HEK293T (cell line): ENCODE measurements at regions not wholly inside any gene's neighbourhood (a gene's known extent, or its start where the extent isn't known, plus 50 kb on each side); places are given as distances from the start of the nearest gene placed in this dataset.

Experiments
- CTCF ChIA-PET: fragments of 350-600 bp; formaldehyde crosslinking; extraction: SDS; loops from one replicate; lab custom pipeline; 2021; ENCODE audit warnings: antibody characterized with exemption, inconsistent platforms; lab: Yijun Ruan, JAX
- POLR2A ChIA-PET: fragments of 350-600 bp; formaldehyde crosslinking; extraction: SDS; loops from one replicate; lab custom pipeline; 2020; ENCODE audit warnings: antibody characterized with exemption, inconsistent platforms; lab: Yijun Ruan, JAX
- DNase-seq: peaks from one replicate; pipeline ENCODE4 v3.0.0; 2012; ENCODE audit warnings: mixed read lengths; ENCODE audit errors: extremely low spot score
- ARNT ChIP-seq: fragments of 450-650 bp; IDR thresholded peaks from 2 replicates; pipeline ENCODE4 v1.6.1; 2017; ENCODE audit warnings: mild to moderate bottlenecking
- BHLHE40 ChIP-seq: fragments of 450-650 bp; IDR thresholded peaks from 2 replicates; pipeline ENCODE4 v1.6.1; 2016; ENCODE audit warnings: mild to moderate bottlenecking, moderate library complexity, borderline replicate concordance
- CTBP1 ChIP-seq: fragments of 450-650 bp; IDR thresholded peaks from 2 replicates; pipeline ENCODE4 v1.6.1; 2016; ENCODE audit warnings: borderline replicate concordance
- ELF4 ChIP-seq: fragments of 450-650 bp; IDR thresholded peaks from 2 replicates; pipeline ENCODE4 v1.6.1; 2017; ENCODE audit warnings: antibody characterized with exemption
- FOXA1 ChIP-seq: fragments of 450-650 bp; IDR thresholded peaks from 2 replicates; pipeline ENCODE4 v1.6.1; 2016; ENCODE audit warnings: mild to moderate bottlenecking
- FOXK2 ChIP-seq: fragments of 450-650 bp; IDR thresholded peaks from 2 replicates; pipeline ENCODE4 v1.6.1; 2016; ENCODE audit warnings: mild to moderate bottlenecking
- FOXM1 ChIP-seq: fragments of 450-650 bp; IDR thresholded peaks from 2 replicates; pipeline ENCODE4 v1.6.1; 2017; ENCODE audit warnings: mild to moderate bottlenecking, borderline replicate concordance
- HDGF ChIP-seq: fragments of 450-650 bp; IDR thresholded peaks from 2 replicates; pipeline ENCODE4 v1.6.1; 2017; ENCODE audit warnings: antibody characterized with exemption, borderline replicate concordance
- L3MBTL2 ChIP-seq: fragments of 450-650 bp; conservative IDR thresholded peaks from 2 replicates; pipeline ENCODE4 v1.6.1; 2016; ENCODE audit warnings: mild to moderate bottlenecking
- LEF1 ChIP-seq: fragments of 450-650 bp; IDR thresholded peaks from 2 replicates; pipeline ENCODE4 v1.6.1; 2017; ENCODE audit warnings: mild to moderate bottlenecking, borderline replicate concordance
- NFRKB ChIP-seq: fragments of 450-650 bp; IDR thresholded peaks from 2 replicates; pipeline ENCODE4 v1.6.1; 2016; ENCODE audit warnings: mild to moderate bottlenecking, moderate library complexity
- PKNOX1 ChIP-seq: fragments of 450-650 bp; IDR thresholded peaks from 2 replicates; pipeline ENCODE4 v1.6.1; 2016
- SP1 ChIP-seq: fragments of 450-650 bp; IDR thresholded peaks from 2 replicates; pipeline ENCODE4 v1.6.1; 2017
- SUZ12 ChIP-seq: fragments of 450-650 bp; IDR thresholded peaks from 2 replicates; pipeline ENCODE4 v1.6.1; 2016; ENCODE audit warnings: mild to moderate bottlenecking
- TARDBP ChIP-seq: fragments of 450-650 bp; IDR thresholded peaks from 2 replicates; pipeline ENCODE4 v1.6.1; 2016
- ZNF384 ChIP-seq: fragments of 450-650 bp; IDR thresholded peaks from 2 replicates; pipeline ENCODE4 v1.6.1; 2016

- TF ChIP-seq ELF4 (no peak), FOXK2 (no peak), ARNT (no peak), NFRKB (no peak), SP1 (no peak), FOXM1 (no peak), BHLHE40 (no peak), HDGF (no peak), ZNF384 (no peak)
- no peak for DNase-seq
- ChIA-PET CTCF (no interaction called here), POLR2A (no interaction called here)
These were observed 520.9 kb upstream of the PKN2 start for GRCh38 chr1:88163187-88163586.

GRCh38 chr1:88168126-88168525, 515.9 kb upstream of the PKN2 start:
- ChIA-PET CTCF (no interaction called here), POLR2A (no interaction called here)
- no peak for DNase-seq
- TF ChIP-seq L3MBTL2 (no peak), ZNF384 (no peak), HDGF (no peak), ELF4 (no peak), PKNOX1 (no peak), FOXA1 (no peak), SP1 (no peak)

GRCh38 chr1:88169139-88169538, 514.9 kb upstream of the PKN2 start:
- POLR2A ChIA-PET, result no interaction called here
- CTCF ChIA-PET, result no interaction called here
- TF ChIP-seq ELF4, result no peak
- no peak for TF ChIP-seq SUZ12
- TF ChIP-seq CTBP1, result no peak
- TF ChIP-seq PKNOX1, result no peak
- TF ChIP-seq SP1, result no peak
- TF ChIP-seq HDGF, result no peak
- TF ChIP-seq LEF1, result no peak
- TF ChIP-seq ZNF384, result no peak
- TF ChIP-seq BHLHE40, result no peak
- no peak for TF ChIP-seq FOXK2
- no peak for TF ChIP-seq ARNT
- no peak for TF ChIP-seq L3MBTL2
- no peak for TF ChIP-seq TARDBP
- TF ChIP-seq FOXA1, result no peak
- no peak for TF ChIP-seq FOXM1
- no peak for TF ChIP-seq NFRKB
- no peak for DNase-seq

GRCh38 chr1:88169939-88170338, 514.1 kb upstream of the PKN2 start:
- TF ChIP-seq CTBP1, result no peak
- no peak for TF ChIP-seq ARNT
- TF ChIP-seq PKNOX1, result no peak
- no peak for TF ChIP-seq FOXA1
- no peak for TF ChIP-seq FOXM1
- no peak for TF ChIP-seq SUZ12
- TF ChIP-seq ELF4, result no peak
- TF ChIP-seq BHLHE40, result no peak
- TF ChIP-seq LEF1, result no peak
- TF ChIP-seq SP1, result no peak
- POLR2A ChIA-PET, result no interaction called here
- CTCF ChIA-PET, result interaction anchor here (1.3 kb wide), 1 partner anchor 11 kb away, joined by 4 read pairs; no protein-coding TSS in a partner anchor
- no peak for DNase-seq

GRCh38 chr1:88175120-88175630, 508.9 kb upstream of the PKN2 start:
- no peak for TF ChIP-seq ZNF384
- TF ChIP-seq FOXK2, result no peak
- TF ChIP-seq FOXM1, result no peak
- no peak for TF ChIP-seq BHLHE40
- ChIA-PET CTCF (no interaction called here), POLR2A (no interaction called here)
- no peak for DNase-seq

GRCh38 chr1:88175631-88176226, 508.3 kb upstream of the PKN2 start:
- ChIA-PET POLR2A (no interaction called here), CTCF (no interaction called here)
- no peak for DNase-seq
- TF ChIP-seq BHLHE40 (no peak), NFRKB (no peak), HDGF (no peak), CTBP1 (no peak), ZNF384 (no peak), FOXK2 (no peak), FOXM1 (no peak), SUZ12 (no peak)
